ENCODE measurements at regions not wholly inside any gene's neighbourhood (a gene's known extent, or its start where the extent isn't known, plus 50 kb on each side); places are given as distances from the start of the nearest gene placed in this dataset.

- TF ChIP-seq, protein P1, sequence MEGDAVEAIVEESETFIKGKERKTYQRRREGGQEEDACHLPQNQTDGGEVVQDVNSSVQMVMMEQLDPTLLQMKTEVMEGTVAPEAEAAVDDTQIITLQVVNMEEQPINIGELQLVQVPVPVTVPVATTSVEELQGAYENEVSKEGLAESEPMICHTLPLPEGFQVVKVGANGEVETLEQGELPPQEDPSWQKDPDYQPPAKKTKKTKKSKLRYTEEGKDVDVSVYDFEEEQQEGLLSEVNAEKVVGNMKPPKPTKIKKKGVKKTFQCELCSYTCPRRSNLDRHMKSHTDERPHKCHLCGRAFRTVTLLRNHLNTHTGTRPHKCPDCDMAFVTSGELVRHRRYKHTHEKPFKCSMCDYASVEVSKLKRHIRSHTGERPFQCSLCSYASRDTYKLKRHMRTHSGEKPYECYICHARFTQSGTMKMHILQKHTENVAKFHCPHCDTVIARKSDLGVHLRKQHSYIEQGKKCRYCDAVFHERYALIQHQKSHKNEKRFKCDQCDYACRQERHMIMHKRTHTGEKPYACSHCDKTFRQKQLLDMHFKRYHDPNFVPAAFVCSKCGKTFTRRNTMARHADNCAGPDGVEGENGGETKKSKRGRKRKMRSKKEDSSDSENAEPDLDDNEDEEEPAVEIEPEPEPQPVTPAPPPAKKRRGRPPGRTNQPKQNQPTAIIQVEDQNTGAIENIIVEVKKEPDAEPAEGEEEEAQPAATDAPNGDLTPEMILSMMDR (IDR thresholded peaks at IDR 0.05), result no peak
- TF ChIP-seq POLR2A (IDR thresholded peaks at IDR 0.05), result no peak
Observed at GRCh38 chr14:98133806-98134205, 1138.2 kb downstream of the BCL11B start.
